ENCODE measurements at regions not wholly inside any gene's neighbourhood (a gene's known extent, or its start where the extent isn't known, plus 50 kb on each side); places are given as distances from the start of the nearest gene placed in this dataset.

GRCh38 chr15:61680260-61681037 is 379.8 kb downstream of the VPS13C start:
- H3K79me2 ChIP-seq = no peaks in the 10 kb centered on the region
- no peak for TF ChIP-seq CTCF (IDR thresholded peaks at IDR 0.05; ENCODE audit: poor library complexity)
- no peak for TF ChIP-seq EZH2 (IDR thresholded peaks at IDR 0.05; ENCODE audit: borderline replicate concordance)
- TF ChIP-seq EZH2phosphoT487 (IDR thresholded peaks at IDR 0.05; ENCODE audit: low read depth, severe bottlenecking, unreplicated experiment) = no peak
- no peak overlapping the region for H3K4me2 ChIP-seq
- H3K27me3 ChIP-seq = no peaks in the 10 kb centered on the region
- WGBS (ENCODE audit: low lambda C conversion rate, missing lambda C conversion rate) = 72% methylated on average over 4 of the region's 4 CpGs
- H3K9me3 ChIP-seq (ENCODE audit: low read depth) = no peaks in the 10 kb centered on the region
- H3K4me1 ChIP-seq (ENCODE audit: insufficient read depth) = no peaks in the 10 kb centered on the region
- H2AFZ ChIP-seq = no peak overlapping the region
- H4K20me1 ChIP-seq (ENCODE audit: insufficient read depth, poor library complexity, severe bottlenecking) = no peaks in the 10 kb centered on the region
- H3K27ac ChIP-seq = no peak overlapping the region
- no peaks in the 10 kb centered on the region for H3K36me3 ChIP-seq (replicated peaks; ENCODE audit: insufficient read depth, low read depth)
- DNase-seq (ENCODE audit: low spot score) = no peak
- H3K4me3 ChIP-seq = no peak overlapping the region
- H3K9me2 ChIP-seq (replicated peaks; ENCODE audit: insufficient read depth) = no peaks in the 10 kb centered on the region

GRCh38 chr15:61671736-61672135 is 388.5 kb downstream of the VPS13C start:
- TF ChIP-seq CTCF (IDR thresholded peaks at IDR 0.05; ENCODE audit: poor library complexity) (no peak), EZH2 (IDR thresholded peaks at IDR 0.05; ENCODE audit: borderline replicate concordance) (no peak), EZH2phosphoT487 (IDR thresholded peaks at IDR 0.05; ENCODE audit: low read depth, severe bottlenecking, unreplicated experiment) (no peak)
- H3K27me3 ChIP-seq = no peaks in the 10 kb centered on the region
- H3K9me3 ChIP-seq (ENCODE audit: low read depth) = no peaks in the 10 kb centered on the region
- no peak overlapping the region for H2AFZ ChIP-seq
- DNase-seq (ENCODE audit: low spot score) = no peak
- no peak overlapping the region for H3K4me2 ChIP-seq
- H3K27ac ChIP-seq = no peak overlapping the region
- 64% methylated on average over 6 of the region's 6 CpGs for WGBS (ENCODE audit: low lambda C conversion rate, missing lambda C conversion rate)
- no peaks in the 10 kb centered on the region for H3K79me2 ChIP-seq
- no peaks in the 10 kb centered on the region for H3K4me1 ChIP-seq (ENCODE audit: insufficient read depth)
- H4K20me1 ChIP-seq (ENCODE audit: insufficient read depth, poor library complexity, severe bottlenecking) = no peaks in the 10 kb centered on the region
- H3K4me3 ChIP-seq = no peak overlapping the region
- H3K36me3 ChIP-seq (replicated peaks; ENCODE audit: insufficient read depth, low read depth) = no peaks in the 10 kb centered on the region
- H3K9me2 ChIP-seq (replicated peaks; ENCODE audit: insufficient read depth) = no peaks in the 10 kb centered on the region

- Histone ChIP-seq H3K9me2 (replicated peaks; ENCODE audit: insufficient read depth) (no peaks in the 10 kb centered on the region), H3K27ac (no peak overlapping the region), H2AFZ (peak overlapping the region; percentile 34), H3K4me1 (ENCODE audit: insufficient read depth) (no peaks in the 10 kb centered on the region), H3K4me3 (no peak overlapping the region), H4K20me1 (ENCODE audit: insufficient read depth, poor library complexity, severe bottlenecking) (no peaks in the 10 kb centered on the region), H3K27me3 (peaks cover 3% of the 10 kb centered on the region), H3K36me3 (replicated peaks; ENCODE audit: insufficient read depth, low read depth) (no peaks in the 10 kb centered on the region), H3K4me2 (no peak overlapping the region), H3K79me2 (no peaks in the 10 kb centered on the region), H3K9me3 (ENCODE audit: low read depth) (no peaks in the 10 kb centered on the region)
- WGBS (ENCODE audit: low lambda C conversion rate, missing lambda C conversion rate) = 45% methylated on average over 12 of the region's 12 CpGs
- TF ChIP-seq CTCF (IDR thresholded peaks at IDR 0.05; ENCODE audit: poor library complexity) (no peak), EZH2 (IDR thresholded peaks at IDR 0.05; ENCODE audit: borderline replicate concordance) (no peak), EZH2phosphoT487 (IDR thresholded peaks at IDR 0.05; ENCODE audit: low read depth, severe bottlenecking, unreplicated experiment) (no peak)
- DNase-seq (ENCODE audit: low spot score) = no peak
These were observed 391.8 kb downstream of the VPS13C start for GRCh38 chr15:61668444-61668843.
